Endometrial microvascular endothelial cells (primary cell): ENCODE measurements at regions not wholly inside any gene's neighbourhood (a gene's known extent, or its start where the extent isn't known, plus 50 kb on each side); places are given as distances from the start of the nearest gene placed in this dataset.

Experiments
- in situ Hi-C: cut with HindIII; loops from 2 replicates; pipeline ENCODE4 v1.10.0; 2017; ENCODE audit warnings: low sequenced_read_pairs, low pct_unique_long_range_greater_than_20kb; ENCODE audit errors: inconsistent ontology term

GRCh38 chr17:77746896-77747554 lies 211.5 kb upstream of the TNRC6C start:
- in situ Hi-C loops, result no loop called here

- in situ Hi-C loops, result no loop called here
Measured at GRCh38 chr17:77748436-77748835, 210.1 kb upstream of the TNRC6C start.

- in situ Hi-C loops, result no loop called here
Measured at GRCh38 chr17:77749321-77749751, 209.2 kb upstream of the TNRC6C start.

GRCh38 chr17:77749989-77750388 lies 208.5 kb upstream of the TNRC6C start:
- in situ Hi-C loops, result no loop called here

- in situ Hi-C loops, result no loop called here
Measured at GRCh38 chr17:77750427-77751043, 208.0 kb upstream of the TNRC6C start.

- in situ Hi-C loops, result no loop called here
Measured at GRCh38 chr17:77753246-77753645, 205.3 kb upstream of the TNRC6C start.

- in situ Hi-C loops, result no loop called here
Measured at GRCh38 chr17:77753691-77754245, 204.7 kb upstream of the TNRC6C start.

- in situ Hi-C loops, result no loop called here
Measured at GRCh38 chr17:77754956-77755355, 203.5 kb upstream of the TNRC6C start.

- in situ Hi-C loops, result no loop called here
Measured at GRCh38 chr17:77755410-77755963, 203.0 kb upstream of the TNRC6C start.

GRCh38 chr17:77756028-77756427 lies 202.5 kb upstream of the TNRC6C start:
- in situ Hi-C loops, result no loop called here

- in situ Hi-C loops, result no loop called here
Measured at GRCh38 chr17:77756846-77757560, 201.5 kb upstream of the TNRC6C start.

GRCh38 chr17:77757561-77757898 lies 201.0 kb upstream of the TNRC6C start:
- in situ Hi-C loops, result no loop called here

- in situ Hi-C loops, result no loop called here
Measured at GRCh38 chr17:77763023-77763422, 195.5 kb upstream of the TNRC6C start.

- in situ Hi-C loops, result no loop called here
Measured at GRCh38 chr17:77763575-77763974, 194.9 kb upstream of the TNRC6C start.

- in situ Hi-C loops, result no loop called here
Measured at GRCh38 chr17:77765292-77765691, 193.2 kb upstream of the TNRC6C start.

- in situ Hi-C loops, result no loop called here
Measured at GRCh38 chr17:77767148-77767547, 191.4 kb upstream of the TNRC6C start.

- in situ Hi-C loops, result no loop called here
Measured at GRCh38 chr17:77768248-77768852, 190.2 kb upstream of the TNRC6C start.

- in situ Hi-C loops, result no loop called here
Measured at GRCh38 chr17:77769215-77769614, 189.3 kb upstream of the TNRC6C start.

- in situ Hi-C loops, result no loop called here
Measured at GRCh38 chr17:77769762-77770161, 188.7 kb upstream of the TNRC6C start.
